Upper lobe of left lung (tissue), 4 donors: ENCODE measurements at regions not wholly inside any gene's neighbourhood (a gene's known extent, or its start where the extent isn't known, plus 50 kb on each side); places are given as distances from the start of the nearest gene placed in this dataset.

Source experiments
- EP300 ChIP-seq, 4 donors: sonication (generic); formaldehyde crosslinking; IDR thresholded peaks; one replicate each; pipeline ENCODE4 v1.5.1; 2017; ENCODE audit warnings: antibody characterized with exemption in 4 of 4, control low read depth in 2 of 4
- POLR2A ChIP-seq, 4 donors: fragments of 450-650 bp; IDR thresholded peaks; one replicate each; pipeline ENCODE4 v1.5.1; 2016 to 2017; ENCODE audit warnings: antibody characterized with exemption in 4 of 4, mild to moderate bottlenecking in 2 of 4
- POLR2AphosphoS5 ChIP-seq, 2 donors: sonication (generic); formaldehyde crosslinking; IDR thresholded peaks; one replicate each; pipeline ENCODE4 v1.5.1; 2017; ENCODE audit warnings: antibody characterized with exemption in 2 of 2
- TF ChIP-seq, protein P1 (sequence below), 6 experiments: fragments of 450-650 bp in 4 of 6; fragments of 200-600 bp in 2 of 6; sonication (generic) in 2 of 6; IDR thresholded peaks; one replicate each; pipeline ENCODE4 v1.5.1; 2016 to 2019; ENCODE audit warnings: antibody characterized with exemption in 6 of 6

DNA sequence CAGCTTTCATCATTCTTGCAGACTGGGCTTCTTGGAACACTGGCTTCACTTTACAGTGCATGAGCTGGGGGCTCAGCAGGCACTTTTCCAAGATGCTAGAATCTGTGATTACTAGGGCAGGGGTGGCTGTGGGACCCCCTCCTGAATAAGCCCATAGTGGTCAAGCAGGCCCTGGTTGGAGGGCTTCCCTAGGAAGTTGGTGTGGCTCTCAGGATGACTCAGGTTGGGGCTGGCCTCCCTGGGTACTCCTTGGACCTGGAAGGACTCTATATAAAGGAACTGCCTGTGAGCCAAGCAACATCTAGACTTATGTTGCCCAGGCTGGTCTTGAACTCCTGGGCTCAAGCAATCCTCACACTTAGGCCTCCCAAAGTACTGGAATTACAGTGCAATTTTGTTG is 88.3 kb upstream of the HELT start:
- TF ChIP-seq, protein P1, sequence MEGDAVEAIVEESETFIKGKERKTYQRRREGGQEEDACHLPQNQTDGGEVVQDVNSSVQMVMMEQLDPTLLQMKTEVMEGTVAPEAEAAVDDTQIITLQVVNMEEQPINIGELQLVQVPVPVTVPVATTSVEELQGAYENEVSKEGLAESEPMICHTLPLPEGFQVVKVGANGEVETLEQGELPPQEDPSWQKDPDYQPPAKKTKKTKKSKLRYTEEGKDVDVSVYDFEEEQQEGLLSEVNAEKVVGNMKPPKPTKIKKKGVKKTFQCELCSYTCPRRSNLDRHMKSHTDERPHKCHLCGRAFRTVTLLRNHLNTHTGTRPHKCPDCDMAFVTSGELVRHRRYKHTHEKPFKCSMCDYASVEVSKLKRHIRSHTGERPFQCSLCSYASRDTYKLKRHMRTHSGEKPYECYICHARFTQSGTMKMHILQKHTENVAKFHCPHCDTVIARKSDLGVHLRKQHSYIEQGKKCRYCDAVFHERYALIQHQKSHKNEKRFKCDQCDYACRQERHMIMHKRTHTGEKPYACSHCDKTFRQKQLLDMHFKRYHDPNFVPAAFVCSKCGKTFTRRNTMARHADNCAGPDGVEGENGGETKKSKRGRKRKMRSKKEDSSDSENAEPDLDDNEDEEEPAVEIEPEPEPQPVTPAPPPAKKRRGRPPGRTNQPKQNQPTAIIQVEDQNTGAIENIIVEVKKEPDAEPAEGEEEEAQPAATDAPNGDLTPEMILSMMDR (IDR thresholded peaks at IDR 0.05) = no peak
- TF ChIP-seq POLR2A (IDR thresholded peaks at IDR 0.05) = no peak
- no peak for TF ChIP-seq EP300 (IDR thresholded peaks at IDR 0.05)
- TF ChIP-seq POLR2AphosphoS5 (IDR thresholded peaks at IDR 0.05) = no peak
